ENCODE measurements at regions not wholly inside any gene's neighbourhood (a gene's known extent, or its start where the extent isn't known, plus 50 kb on each side); places are given as distances from the start of the nearest gene placed in this dataset.

DNA sequence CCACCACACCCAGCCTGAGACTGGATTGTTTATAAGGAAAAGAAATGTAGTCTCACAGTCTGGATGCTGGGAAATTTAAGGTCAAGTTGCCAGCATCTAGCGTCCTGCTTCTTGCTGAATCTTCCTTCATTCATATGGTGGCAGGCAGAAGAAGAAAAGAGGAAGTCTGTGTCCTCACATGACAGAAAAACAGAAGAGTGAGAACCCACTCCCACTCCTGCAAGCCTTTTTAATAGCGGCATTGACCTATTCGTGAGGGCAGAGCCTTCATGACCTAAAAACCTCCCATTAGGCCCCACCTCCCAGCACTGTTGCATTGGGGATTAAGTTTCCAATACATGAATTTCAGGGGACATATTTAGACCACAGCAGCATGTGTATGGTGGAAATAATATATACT, 160.8 kb upstream of the BMP2 start:
- TF ChIP-seq POLR2AphosphoS5 (IDR thresholded peaks at IDR 0.05; ENCODE audit: low read depth, low read length) (no peak), YY1 (IDR thresholded peaks at IDR 0.05; ENCODE audit: low read depth, low read length) (no peak), RNF2 (IDR thresholded peaks at IDR 0.05; ENCODE audit: borderline replicate concordance, low read depth, low read length, missing control alignments, poor library complexity, severe bottlenecking) (no peak), EGR1 (IDR thresholded peaks at IDR 0.05; ENCODE audit: borderline replicate concordance, low read depth, low read length) (no peak)
- TF ChIP-seq, protein P1, sequence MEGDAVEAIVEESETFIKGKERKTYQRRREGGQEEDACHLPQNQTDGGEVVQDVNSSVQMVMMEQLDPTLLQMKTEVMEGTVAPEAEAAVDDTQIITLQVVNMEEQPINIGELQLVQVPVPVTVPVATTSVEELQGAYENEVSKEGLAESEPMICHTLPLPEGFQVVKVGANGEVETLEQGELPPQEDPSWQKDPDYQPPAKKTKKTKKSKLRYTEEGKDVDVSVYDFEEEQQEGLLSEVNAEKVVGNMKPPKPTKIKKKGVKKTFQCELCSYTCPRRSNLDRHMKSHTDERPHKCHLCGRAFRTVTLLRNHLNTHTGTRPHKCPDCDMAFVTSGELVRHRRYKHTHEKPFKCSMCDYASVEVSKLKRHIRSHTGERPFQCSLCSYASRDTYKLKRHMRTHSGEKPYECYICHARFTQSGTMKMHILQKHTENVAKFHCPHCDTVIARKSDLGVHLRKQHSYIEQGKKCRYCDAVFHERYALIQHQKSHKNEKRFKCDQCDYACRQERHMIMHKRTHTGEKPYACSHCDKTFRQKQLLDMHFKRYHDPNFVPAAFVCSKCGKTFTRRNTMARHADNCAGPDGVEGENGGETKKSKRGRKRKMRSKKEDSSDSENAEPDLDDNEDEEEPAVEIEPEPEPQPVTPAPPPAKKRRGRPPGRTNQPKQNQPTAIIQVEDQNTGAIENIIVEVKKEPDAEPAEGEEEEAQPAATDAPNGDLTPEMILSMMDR (IDR thresholded peaks at IDR 0.05; ENCODE audit: control extremely low read depth in 1 of 3, insufficient read depth in 1 of 3, low read depth in 1 of 3, low read length in 3 of 3) = no peak
